Right lung (tissue), 2 donors: ENCODE measurements at regions not wholly inside any gene's neighbourhood (a gene's known extent, or its start where the extent isn't known, plus 50 kb on each side); places are given as distances from the start of the nearest gene placed in this dataset.
"Not testable (repeated sequence)": the region's sequence is repeated elsewhere in the genome, so short reads cannot be mapped to it uniquely, and the experiment has no call there.

Experiments used
- DNase-seq, 2 donors: peaks; one replicate each; pipeline ENCODE4 v3.0.0-alpha.2; 2013

GRCh38 chr21:28419811-28420210 is 572.9 kb downstream of the LTN1 start:
- DNase-seq = no peak

- peak in 1 of 2 donors; percentile 35 for DNase-seq
Measured at GRCh38 chr21:28418726-28419514, 573.8 kb downstream of the LTN1 start.

GRCh38 chr21:28410256-28410655 is 582.4 kb downstream of the LTN1 start:
- DNase-seq = peak; percentile 47 to 49

GRCh38 chr21:28402616-28402989 is 590.1 kb downstream of the LTN1 start:
- no peak for DNase-seq

GRCh38 chr21:28397040-28397439 is 595.6 kb downstream of the LTN1 start:
- DNase-seq = no peak

- no peak for DNase-seq
Measured at GRCh38 chr21:28396421-28396820, 596.3 kb downstream of the LTN1 start.

GRCh38 chr21:28393279-28393678 is 599.4 kb downstream of the LTN1 start:
- peak; percentile 43 to 55 for DNase-seq

GRCh38 chr21:28391938-28392849 is 600.5 kb downstream of the LTN1 start:
- no peak for DNase-seq

GRCh38 chr21:28387220-28387619 is 605.5 kb downstream of the LTN1 start:
- DNase-seq = no peak

- DNase-seq = no peak
Measured at GRCh38 chr21:28385845-28386244, 606.8 kb downstream of the LTN1 start.

- not testable (repeated sequence) for DNase-seq
Measured at GRCh38 chr21:28381000-28381745, 611.5 kb downstream of the LTN1 start.

- DNase-seq = no peak
Measured at GRCh38 chr21:28380241-28380640, 612.4 kb downstream of the LTN1 start.

GRCh38 chr21:28378026-28378425 is 614.7 kb downstream of the LTN1 start:
- DNase-seq = no peak

- DNase-seq = no peak
Measured at GRCh38 chr21:28375708-28376385, 616.8 kb downstream of the LTN1 start.

- DNase-seq = no peak
Measured at GRCh38 chr21:28374881-28375280, 617.8 kb downstream of the LTN1 start.

- DNase-seq = no peak
Measured at GRCh38 chr21:28371713-28372112, 621.0 kb downstream of the LTN1 start.

GRCh38 chr21:28359300-28359699 is 633.4 kb downstream of the LTN1 start:
- no peak for DNase-seq

- no peak for DNase-seq
Measured at GRCh38 chr21:28358702-28359101, 634.0 kb downstream of the LTN1 start.

GRCh38 chr21:28358170-28358569 is 634.5 kb downstream of the LTN1 start:
- no peak for DNase-seq

GRCh38 chr21:28357743-28358142 is 634.9 kb downstream of the LTN1 start:
- DNase-seq = no peak

GRCh38 chr21:28356422-28356821 is 636.3 kb downstream of the LTN1 start:
- DNase-seq = no peak

GRCh38 chr21:28345934-28346333 is 646.7 kb downstream of the LTN1 start:
- no peak for DNase-seq
